Gastrocnemius medialis (tissue), 4 donors: ENCODE measurements at regions not wholly inside any gene's neighbourhood (a gene's known extent, or its start where the extent isn't known, plus 50 kb on each side); places are given as distances from the start of the nearest gene placed in this dataset.
A peak's percentile ranks its signal among the peaks of the same experiment; 100 is the strongest.
"Not testable (repeated sequence)": the region's sequence is repeated elsewhere in the genome, so short reads cannot be mapped to it uniquely, and the experiment has no call there.

Source experiments
- ATAC-seq, 2 donors: fragments of 150-250 bp; one replicate each; pipeline ENCODE4 v1.9.1; 2016
- DNase-seq, 2 donors: peaks; one replicate each; pipeline ENCODE4 v3.0.0-alpha.2; 2019
- H3K27ac ChIP-seq, 4 donors: fragments of 200-600 bp; sonication (generic); 1 replicate in 1 of 4; 2 replicates in 3 of 4; pipeline ENCODE4 v1.5.1; 2016 to 2018; ENCODE audit warnings: mild to moderate bottlenecking in 2 of 4, moderate library complexity in 1 of 4
- H3K27me3 ChIP-seq, 3 donors: fragments of 200-600 bp; sonication (generic) in 2 of 3; 1 replicate in 1 of 3; 2 replicates in 2 of 3; pipeline versions ENCODE4 v1.5.1 to v1.6.0; 2016 to 2019; ENCODE audit warnings: mild to moderate bottlenecking in 1 of 3, moderate library complexity in 1 of 3
- H3K36me3 ChIP-seq, 2 donors: fragments of 200-600 bp; sonication (generic) in 1 of 2; one replicate each; pipeline ENCODE4 v1.5.1; 2017 to 2018
- H3K4me1 ChIP-seq, 2 donors: fragments of 200-600 bp; sonication (generic) in 1 of 2; one replicate each; pipeline ENCODE4 v1.5.1; 2016 to 2017; ENCODE audit warnings: mild to moderate bottlenecking in 2 of 2
- H3K4me3 ChIP-seq, 4 donors: fragments of 200-600 bp; sonication (generic) in 3 of 4; 1 replicate in 1 of 4; 2 replicates in 3 of 4; pipeline ENCODE4 v1.5.1; 2016 to 2019; ENCODE audit warnings: mild to moderate bottlenecking in 2 of 4
- H3K9me3 ChIP-seq, 3 donors: fragments of 200-600 bp; sonication (generic) in 2 of 3; 1 replicate in 1 of 3; 2 replicates in 2 of 3; pipeline ENCODE4 v1.5.1; 2016 to 2019
- POLR2A ChIP-seq, 2 donors: fragments of 450-650 bp; IDR thresholded peaks; one replicate each; pipeline ENCODE4 v1.6.1; 2017; ENCODE audit warnings: antibody characterized with exemption in 2 of 2, mild to moderate bottlenecking in 2 of 2, moderate library complexity in 2 of 2
- in situ Hi-C, 4 donors: fragments of 200-750 bp; cut with MboI; loops; one replicate each; pipeline versions ENCODE4 v1.15.0 to v1.8.0; 2017; ENCODE audit warnings: low sequenced_read_pairs in 4 of 4
- intact Hi-C: fragments of 100-400 bp; cut with DNase I; formaldehyde crosslinking; loops from one replicate; pipeline ENCODE4 v1.15.1; 2023; ENCODE audit warnings: low total_unique reads
- TF ChIP-seq, protein P1 (sequence below), 5 experiments: fragments of 450-650 bp in 3 of 5; fragments of 200-600 bp in 2 of 5; sonication (generic) in 2 of 5; IDR thresholded peaks in 4 of 5; conservative IDR thresholded peaks in 1 of 5; 1 replicate in 4 of 5; 2 replicates in 1 of 5; pipeline ENCODE4 v1.5.1; 2016 to 2019; ENCODE audit warnings: antibody characterized with exemption in 5 of 5, mild to moderate bottlenecking in 3 of 5, moderate library complexity in 3 of 5

DNA sequence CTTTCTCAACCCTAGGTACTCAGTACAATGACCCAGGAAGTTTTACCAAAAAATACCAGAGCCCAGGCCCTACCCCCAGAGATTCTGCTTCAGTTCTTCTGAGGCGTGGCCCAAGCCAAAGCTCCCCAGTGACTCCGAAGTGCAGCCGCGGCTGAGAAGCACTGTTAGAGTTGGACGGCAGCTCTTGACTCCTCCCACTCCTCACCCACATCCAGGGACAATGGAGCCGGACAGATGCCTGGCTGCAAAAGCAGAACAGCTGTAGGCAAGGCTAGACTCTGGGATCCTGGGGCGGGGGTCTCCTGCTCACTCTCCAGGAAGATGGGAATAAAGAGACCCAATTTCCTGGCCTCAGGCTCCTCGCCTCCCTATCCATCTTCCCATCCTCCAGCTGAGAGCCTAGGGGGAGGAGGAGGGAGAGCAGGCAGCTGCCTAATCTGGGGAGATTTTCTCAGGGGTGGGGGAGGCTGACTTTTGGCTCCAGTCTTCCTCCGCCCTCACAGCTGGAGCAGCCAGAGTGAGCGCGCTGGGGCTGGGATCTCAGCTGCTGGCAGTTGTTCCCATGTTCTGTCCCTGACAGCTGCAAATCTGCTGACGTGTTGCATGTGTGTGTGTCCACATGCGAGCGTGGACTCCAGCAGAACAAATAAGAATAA, 223.8 kb downstream of the OPA1 start:
- H3K4me3 ChIP-seq: no peak overlapping the region

GRCh38 chr3:193819117-193820010, 226.4 kb downstream of the OPA1 start:
- Histone ChIP-seq H3K36me3 (no peaks in the 10 kb centered on the region), H3K4me3 (no peak overlapping the region), H3K27me3 (no peaks in the 10 kb centered on the region), H3K4me1 (peaks cover 5 to 10% of the 10 kb centered on the region in 2 donors), H3K9me3 (no peaks in the 10 kb centered on the region), H3K27ac (no peak overlapping the region)
- TF ChIP-seq, protein P1, sequence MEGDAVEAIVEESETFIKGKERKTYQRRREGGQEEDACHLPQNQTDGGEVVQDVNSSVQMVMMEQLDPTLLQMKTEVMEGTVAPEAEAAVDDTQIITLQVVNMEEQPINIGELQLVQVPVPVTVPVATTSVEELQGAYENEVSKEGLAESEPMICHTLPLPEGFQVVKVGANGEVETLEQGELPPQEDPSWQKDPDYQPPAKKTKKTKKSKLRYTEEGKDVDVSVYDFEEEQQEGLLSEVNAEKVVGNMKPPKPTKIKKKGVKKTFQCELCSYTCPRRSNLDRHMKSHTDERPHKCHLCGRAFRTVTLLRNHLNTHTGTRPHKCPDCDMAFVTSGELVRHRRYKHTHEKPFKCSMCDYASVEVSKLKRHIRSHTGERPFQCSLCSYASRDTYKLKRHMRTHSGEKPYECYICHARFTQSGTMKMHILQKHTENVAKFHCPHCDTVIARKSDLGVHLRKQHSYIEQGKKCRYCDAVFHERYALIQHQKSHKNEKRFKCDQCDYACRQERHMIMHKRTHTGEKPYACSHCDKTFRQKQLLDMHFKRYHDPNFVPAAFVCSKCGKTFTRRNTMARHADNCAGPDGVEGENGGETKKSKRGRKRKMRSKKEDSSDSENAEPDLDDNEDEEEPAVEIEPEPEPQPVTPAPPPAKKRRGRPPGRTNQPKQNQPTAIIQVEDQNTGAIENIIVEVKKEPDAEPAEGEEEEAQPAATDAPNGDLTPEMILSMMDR (IDR thresholded peaks at IDR 0.05 in 4 of 5, conservative IDR thresholded peaks at IDR 0.05 in 1 of 5): no peak
- intact Hi-C loops (no loop called here), in situ Hi-C loops (no loop called here)
- ATAC-seq (no peak), DNase-seq (no peak)

More for the DNA sequence above, 223.8 kb downstream of the OPA1 start:
- Histone ChIP-seq H3K36me3 (no peaks in the 10 kb centered on the region), H3K9me3 (no peaks in the 10 kb centered on the region), H3K4me1 (peaks cover 5 to 12% of the 10 kb centered on the region in 2 donors), H3K27me3 (no peaks in the 10 kb centered on the region), H3K27ac (peak overlapping the region in 3 of 4 donors; percentile 30 to 60 (median 58))
- peak; percentile 66 to 77 for DNase-seq
- peak; percentile 92 to 93 for ATAC-seq
- intact Hi-C loops: no loop called here
- in situ Hi-C loops: no loop called here
- TF ChIP-seq POLR2A (IDR thresholded peaks at IDR 0.05): no peak
- TF ChIP-seq, protein P1 (IDR thresholded peaks at IDR 0.05 in 4 of 5, conservative IDR thresholded peaks at IDR 0.05 in 1 of 5): no peak

GRCh38 chr3:193821151-193821668, 228.2 kb downstream of the OPA1 start:
- intact Hi-C loops: no loop called here
- H3K27ac ChIP-seq: no peak overlapping the region
- ATAC-seq (no peak), DNase-seq (no peak)
- H3K36me3 ChIP-seq: no peaks in the 10 kb centered on the region
- H3K9me3 ChIP-seq: no peaks in the 10 kb centered on the region
- in situ Hi-C loops: no loop called here
- H3K4me1 ChIP-seq: peaks cover 5 to 10% of the 10 kb centered on the region in 2 donors
- TF ChIP-seq, protein P1 (IDR thresholded peaks at IDR 0.05 in 4 of 5, conservative IDR thresholded peaks at IDR 0.05 in 1 of 5): no peak
- no peak for TF ChIP-seq POLR2A (IDR thresholded peaks at IDR 0.05)
- H3K4me3 ChIP-seq: no peak overlapping the region
- no peaks in the 10 kb centered on the region for H3K27me3 ChIP-seq

DNA sequence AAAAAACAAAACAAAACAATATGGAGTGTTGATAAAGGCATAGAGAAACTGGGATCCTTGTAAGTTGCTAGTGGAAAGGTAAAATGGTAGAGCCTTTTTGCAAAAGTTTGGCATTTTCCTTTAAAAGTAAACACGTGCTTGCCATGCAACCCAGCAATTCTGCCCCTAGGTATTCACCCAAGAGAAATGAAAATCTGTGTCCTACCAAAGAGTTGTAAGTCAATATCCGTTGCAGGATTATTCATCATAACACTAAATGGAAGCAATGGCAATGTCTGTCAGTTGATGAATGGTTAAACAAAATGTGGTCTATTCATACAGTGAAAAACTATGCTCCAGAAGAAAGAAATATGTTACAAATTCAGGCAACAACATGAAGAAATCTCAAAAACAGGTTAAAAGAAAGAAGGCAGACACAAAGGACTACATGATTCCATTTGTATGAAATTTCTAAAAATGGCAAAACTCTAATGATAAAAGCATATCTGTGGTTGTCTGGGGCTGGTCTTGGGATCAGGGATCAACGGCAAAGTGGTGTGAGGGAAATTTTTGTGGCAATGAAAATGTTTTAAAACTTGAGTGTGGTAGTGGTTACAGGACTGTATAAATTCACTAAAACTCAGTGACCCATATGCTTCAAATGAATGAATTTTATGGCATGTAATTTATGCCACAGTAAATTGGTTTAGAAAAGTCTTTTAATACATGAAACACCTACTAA, 229.6 kb downstream of the OPA1 start:
- Histone ChIP-seq H3K27ac (no peak overlapping the region), H3K4me3 (no peak overlapping the region), H3K36me3 (no peaks in the 10 kb centered on the region), H3K9me3 (no peaks in the 10 kb centered on the region), H3K27me3 (no peaks in the 10 kb centered on the region), H3K4me1 (no peaks in the 10 kb centered on the region)
- ATAC-seq (no peak), DNase-seq (no peak)
- intact Hi-C loops: no loop called here
- TF ChIP-seq, protein P1 (IDR thresholded peaks at IDR 0.05 in 4 of 5, conservative IDR thresholded peaks at IDR 0.05 in 1 of 5): no peak
- TF ChIP-seq POLR2A (IDR thresholded peaks at IDR 0.05): no peak
- in situ Hi-C loops: no loop called here

- H3K4me3 ChIP-seq, H3K36me3 ChIP-seq, in situ Hi-C loops, H3K27me3 ChIP-seq, H3K27ac ChIP-seq, DNase-seq, H3K4me1 ChIP-seq, ATAC-seq, H3K9me3 ChIP-seq, intact Hi-C loops: not testable (repeated sequence)
Measured at GRCh38 chr3:193823213-193823605, 230.2 kb downstream of the OPA1 start.
